B cell (primary cell): ENCODE measurements at regions not wholly inside any gene's neighbourhood (a gene's known extent, or its start where the extent isn't known, plus 50 kb on each side); places are given as distances from the start of the nearest gene placed in this dataset.

Source experiments
- ATAC-seq: fragments of 200-7000 bp; cut with Tn5 transposase; one replicate; pipeline ENCODE4 v1.10.0; 2021; ENCODE audit warnings: low read depth, mild to moderate bottlenecking, moderate number of reproducible peaks, moderate library complexity
- CTCF ChIA-PET: fragments of 350-600 bp; sonication (Branson Sonifier 250); formaldehyde crosslinking; loops from one replicate; lab custom pipeline; 2021; ENCODE audit warnings: antibody characterized with exemption, inconsistent platforms; lab: Charles Lee
- POLR2A ChIA-PET: fragments of 350-600 bp; sonication (Branson Sonifier 250); formaldehyde crosslinking; loops from one replicate; lab custom pipeline; 2021; ENCODE audit warnings: antibody characterized with exemption; lab: Charles Lee
- DNase-seq: peaks from one replicate; pipeline ENCODE4 v3.0.0; 2013
- H2AFZ ChIP-seq: 2 replicates; pipeline ENCODE4 v1.6.1; 2012; ENCODE audit warnings: mild to moderate bottlenecking, low read depth, low read length; ENCODE audit not compliant: insufficient read depth, poor library complexity, severe bottlenecking
- H3K27ac ChIP-seq, 2 donors: 1 replicate in 1 of 2; 2 replicates in 1 of 2; pipeline ENCODE4 v1.5.1; 2012 to 2013; ENCODE audit warnings: low read length in 2 of 2, mild to moderate bottlenecking in 2 of 2, moderate library complexity in 1 of 2
- H3K27me3 ChIP-seq, 4 experiments: fragments of 200-600 bp in 1 of 4; sonication (generic) in 1 of 4; replicated peaks in 1 of 4; 1 replicate in 2 of 4; 2 replicates in 2 of 4; pipeline versions ENCODE4 v1.6.1 to v1.7.0; 2013 to 2016; ENCODE audit warnings: low read length in 3 of 4, mild to moderate bottlenecking in 2 of 4, mixed read lengths in 1 of 4, moderate library complexity in 1 of 4; ENCODE audit not compliant: insufficient read depth in 4 of 4, control insufficient read depth in 3 of 4; ENCODE audit errors: control extremely low read depth in 1 of 4
- H3K36me3 ChIP-seq, 2 experiments: replicated peaks in 1 of 2; 1 replicate in 1 of 2; 2 replicates in 1 of 2; pipeline versions ENCODE4 v1.6.1 to v1.7.1; 2013; ENCODE audit warnings: low read length in 1 of 2; ENCODE audit not compliant: insufficient read depth in 2 of 2, control insufficient read depth in 1 of 2; ENCODE audit errors: control extremely low read depth in 1 of 2, extremely low read depth in 1 of 2
- H3K4me1 ChIP-seq, 2 donors: fragments of 200-600 bp in 1 of 2; sonication (generic) in 1 of 2; 1 replicate in 1 of 2; 2 replicates in 1 of 2; pipeline versions ENCODE4 v1.5.1 to v1.6.1; 2013 to 2017; ENCODE audit warnings: low read length in 2 of 2; ENCODE audit not compliant: control insufficient read depth in 2 of 2, insufficient read depth in 2 of 2
- H3K4me2 ChIP-seq: replicated peaks from 2 replicates; pipeline ENCODE3; 2012; ENCODE audit warnings: mild to moderate bottlenecking, low read depth, low read length; ENCODE audit not compliant: poor library complexity, severe bottlenecking
- H3K4me3 ChIP-seq, 5 experiments: fragments of 200-600 bp in 1 of 5; sonication (generic) in 1 of 5; 1 replicate in 3 of 5; 2 replicates in 2 of 5; pipeline versions ENCODE4 v1.5.1 to v1.7.0; 2011 to 2016; ENCODE audit warnings: low read length in 4 of 5, mild to moderate bottlenecking in 4 of 5, low read depth in 2 of 5, control low read depth in 1 of 5, moderate library complexity in 1 of 5; ENCODE audit not compliant: insufficient read depth in 1 of 5; ENCODE audit errors: control extremely low read depth in 1 of 5, extremely low read depth in 1 of 5
- H3K79me2 ChIP-seq: fragments of 200-600 bp; sonication (generic); one replicate; pipeline ENCODE4 v1.6.0; 2016; ENCODE audit warnings: low read length; ENCODE audit not compliant: control insufficient read depth, insufficient read depth
- H3K9ac ChIP-seq: fragments of 200-600 bp; sonication (generic); 2 replicates; pipeline ENCODE4 v1.6.1; 2017; ENCODE audit warnings: mild to moderate bottlenecking, low read length, moderate library complexity
- H3K9me3 ChIP-seq, 3 donors: one replicate each; pipeline versions ENCODE4 v1.6.1 to v1.7.1; 2013; ENCODE audit warnings: low read length in 2 of 3; ENCODE audit not compliant: control insufficient read depth in 2 of 3, insufficient read depth in 1 of 3; ENCODE audit errors: control extremely low read depth in 1 of 3
- H4K20me1 ChIP-seq: 2 replicates; pipeline ENCODE4 v1.6.0; 2012; ENCODE audit warnings: mild to moderate bottlenecking, low read length; ENCODE audit not compliant: insufficient read depth, control insufficient read depth, poor library complexity, severe bottlenecking
- H3K27ac Mint-ChIP-seq: one replicate; pipeline ENCODE4 v1.8.0; 2021; ENCODE audit warnings: mixed read lengths
- H3K27me3 Mint-ChIP-seq: one replicate; pipeline ENCODE4 v1.8.0; 2021; ENCODE audit warnings: mixed read lengths
- H3K4me1 Mint-ChIP-seq: one replicate; pipeline ENCODE4 v1.8.0; 2021; ENCODE audit warnings: mixed read lengths
- H3K4me3 Mint-ChIP-seq: one replicate; pipeline ENCODE4 v1.8.0; 2021; ENCODE audit warnings: mixed read lengths
- H3K9me3 Mint-ChIP-seq: one replicate; pipeline ENCODE4 v1.8.0; 2022; ENCODE audit warnings: mixed read lengths; ENCODE audit not compliant: insufficient read depth
- CTCF ChIP-seq: fragments of 200-600 bp; IDR thresholded peaks from one replicate; pipeline ENCODE4 v1.8.0; 2022; ENCODE audit warnings: antibody characterized with exemption, mild to moderate bottlenecking
- EZH2 ChIP-seq: IDR thresholded peaks from 2 replicates; pipeline ENCODE4 v1.6.1; 2012; ENCODE audit warnings: borderline replicate concordance, low read depth, mild to moderate bottlenecking, moderate library complexity, low read length; ENCODE audit not compliant: insufficient read depth, poor library complexity, severe bottlenecking
- WGBS: methylation state at CpG from one replicate; pipeline ENCODE4 v1.1.5; 2013; ENCODE audit warnings: missing lambda C conversion rate; ENCODE audit not compliant: insufficient coverage; 5-methylcytosine and 5-hydroxymethylcytosine counted together
- intact Hi-C: fragments of 100-400 bp; cut with micrococcal nuclease; formaldehyde crosslinking; loops from one replicate; pipeline ENCODE4 v1.10.0; 2022

- H3K4me1 ChIP-seq: peaks cover 61 to 70% of the 10 kb centered on the region in 2 donors
- H3K27me3 ChIP-seq: no peaks in the 10 kb centered on the region
- H3K9ac ChIP-seq: peak overlapping the region; percentile 52
- peak overlapping the region; percentile 74 to 79 for H3K27ac ChIP-seq
- ChIA-PET CTCF (interaction anchor here (0.9 to 1.7 kb wide), 4 partner anchors 13 to 50 kb away, joined by 3 to 6 read pairs (median 5); no protein-coding TSS in a partner anchor), POLR2A (interaction anchor here (1.0 to 11.7 kb wide), 5 partner anchors 13 to 38 kb away, joined by 3 to 84 read pairs (median 8); no protein-coding TSS in a partner anchor)
- Mint-ChIP-seq H3K27ac (peak overlapping the region; percentile 96), H3K27me3 (no peaks in the 10 kb centered on the region), H3K4me3 (peak overlapping the region; percentile 83), H3K4me1 (peaks cover 67% of the 10 kb centered on the region), H3K9me3 (no peaks in the 10 kb centered on the region)
- ATAC-seq (peak; percentile 52), DNase-seq (peak; percentile 83)
- peak overlapping the region in 4 of 5 experiments; percentile 32 to 51 (median 38) for H3K4me3 ChIP-seq
- H3K4me2 ChIP-seq: peak overlapping the region; percentile 75
- H4K20me1 ChIP-seq: no peaks in the 10 kb centered on the region
- H2AFZ ChIP-seq: peak overlapping the region; percentile 69
- no peaks in the 10 kb centered on the region for H3K36me3 ChIP-seq
- peaks cover 0 to 7% (median 0%) of the 10 kb centered on the region in 3 donors for H3K9me3 ChIP-seq
- H3K79me2 ChIP-seq: peaks cover 32% of the 10 kb centered on the region
- no peak for TF ChIP-seq EZH2
- no peak for TF ChIP-seq CTCF
- intact Hi-C loops: loop anchor here (1.0 kb wide), 2 partner anchors 14 to 36 kb away; no protein-coding TSS in a partner anchor
Measured at GRCh38 chr15:92845126-92845508, 55.0 kb upstream of the CHD2 start.

- no CpG with 5 or more reads among the region's 1 CpG for WGBS
- no peak overlapping the region for H2AFZ ChIP-seq
- H3K27ac ChIP-seq: peak overlapping the region in 1 of 2 donors; percentile 79
- H3K79me2 ChIP-seq: peaks cover 29% of the 10 kb centered on the region
- Mint-ChIP-seq H3K27me3 (no peaks in the 10 kb centered on the region), H3K4me3 (no peak overlapping the region), H3K4me1 (peaks cover 64% of the 10 kb centered on the region), H3K9me3 (no peaks in the 10 kb centered on the region), H3K27ac (peak overlapping the region; percentile 10)
- peaks cover 57 to 64% of the 10 kb centered on the region in 2 donors for H3K4me1 ChIP-seq
- no peak for DNase-seq
- H3K4me3 ChIP-seq: no peak overlapping the region
- ChIA-PET POLR2A (interaction anchor here (0.6 to 11.7 kb wide), 2 partner anchors 12 to 14 kb away, joined by 3 to 84 read pairs; no protein-coding TSS in a partner anchor), CTCF (no interaction called here)
- intact Hi-C loops: no loop called here
- no peaks in the 10 kb centered on the region for H3K27me3 ChIP-seq
- H3K9me3 ChIP-seq: peaks cover 0 to 15% (median 0%) of the 10 kb centered on the region in 3 donors
- ATAC-seq: no peak
- no peaks in the 10 kb centered on the region for H3K36me3 ChIP-seq
- TF ChIP-seq EZH2: no peak
- TF ChIP-seq CTCF: no peak
- no peak overlapping the region for H3K9ac ChIP-seq
- H3K4me2 ChIP-seq: no peak overlapping the region
- H4K20me1 ChIP-seq: no peaks in the 10 kb centered on the region
Measured at GRCh38 chr15:92846741-92847140, 53.4 kb upstream of the CHD2 start.
